Ishikawa (cell line): ENCODE measurements at regions not wholly inside any gene's neighbourhood (a gene's known extent, or its start where the extent isn't known, plus 50 kb on each side); places are given as distances from the start of the nearest gene placed in this dataset.

ENCODE experiments used
- CEBPB ChIP-seq: IDR thresholded peaks from 2 replicates; pipeline ENCODE4 v1.6.1; 2012
- CREB1 ChIP-seq: IDR thresholded peaks from 2 replicates; pipeline ENCODE4 v1.6.1; 2012; ENCODE audit warnings: low read depth
- EGR1 ChIP-seq: IDR thresholded peaks from 2 replicates; pipeline ENCODE4 v1.6.1; 2012
- EP300 ChIP-seq: IDR thresholded peaks from 2 replicates; pipeline ENCODE4 v1.6.1; 2012; ENCODE audit warnings: borderline replicate concordance
- FOXM1 ChIP-seq: IDR thresholded peaks from 2 replicates; pipeline ENCODE4 v1.6.1; 2012; ENCODE audit warnings: low read depth, borderline replicate concordance
- MAX ChIP-seq: IDR thresholded peaks from 2 replicates; pipeline ENCODE4 v1.6.1; 2012
- NFIC ChIP-seq: IDR thresholded peaks from 2 replicates; pipeline ENCODE4 v1.6.1; 2012
- RAD21 ChIP-seq: IDR thresholded peaks from 2 replicates; pipeline ENCODE4 v1.6.1; 2012; ENCODE audit warnings: low read depth
- REST ChIP-seq: IDR thresholded peaks from 2 replicates; pipeline ENCODE4 v1.6.1; 2012; ENCODE audit warnings: low read depth, mild to moderate bottlenecking
- TAF1 ChIP-seq: IDR thresholded peaks from 2 replicates; pipeline ENCODE4 v1.6.1; 2012; ENCODE audit warnings: low read depth, mild to moderate bottlenecking
- TCF12 ChIP-seq: IDR thresholded peaks from 2 replicates; pipeline ENCODE4 v1.6.1; 2012; ENCODE audit warnings: low read depth
- TEAD4 ChIP-seq: IDR thresholded peaks from 2 replicates; pipeline ENCODE4 v1.6.1; 2012
- USF1 ChIP-seq: IDR thresholded peaks from 2 replicates; pipeline ENCODE4 v1.6.1; 2012
- YY1 ChIP-seq: IDR thresholded peaks from 2 replicates; pipeline ENCODE4 v1.6.1; 2012; ENCODE audit warnings: low read depth
- ZBTB7A ChIP-seq: IDR thresholded peaks from 2 replicates; pipeline ENCODE4 v1.6.1; 2012; ENCODE audit warnings: low read depth

GRCh38 chr3:21801631-21802030 is 50.6 kb upstream of the ZNF385D start:
- TF ChIP-seq TCF12 (no peak), FOXM1 (no peak), TAF1 (no peak), CREB1 (no peak), RAD21 (no peak), USF1 (no peak), CEBPB (no peak), MAX (no peak), EGR1 (no peak), EP300 (no peak), YY1 (no peak), TEAD4 (no peak), ZBTB7A (no peak), NFIC (no peak), REST (no peak)

- TF ChIP-seq EP300, result no peak
- TF ChIP-seq CEBPB, result no peak
- TF ChIP-seq RAD21, result no peak
- no peak for TF ChIP-seq TAF1
- no peak for TF ChIP-seq EGR1
- TF ChIP-seq YY1, result no peak
- no peak for TF ChIP-seq CREB1
- TF ChIP-seq TCF12, result no peak
- no peak for TF ChIP-seq MAX
- no peak for TF ChIP-seq NFIC
- TF ChIP-seq FOXM1, result no peak
- no peak for TF ChIP-seq USF1
- no peak for TF ChIP-seq REST
- no peak for TF ChIP-seq TEAD4
- no peak for TF ChIP-seq ZBTB7A
Observed at GRCh38 chr3:21803604-21804003, 52.6 kb upstream of the ZNF385D start.

GRCh38 chr3:21804330-21804729 is 53.3 kb upstream of the ZNF385D start:
- TF ChIP-seq NFIC (no peak), CEBPB (no peak), EGR1 (no peak), FOXM1 (no peak), RAD21 (no peak), EP300 (no peak), CREB1 (no peak), REST (no peak), TAF1 (no peak), TEAD4 (no peak), USF1 (no peak), TCF12 (no peak), MAX (no peak), ZBTB7A (no peak), YY1 (no peak)

- TF ChIP-seq TCF12 (no peak), ZBTB7A (no peak), USF1 (no peak)
Observed at GRCh38 chr3:21806733-21807132, 55.7 kb upstream of the ZNF385D start.
